DND-41 (cell line): ENCODE measurements at regions not wholly inside any gene's neighbourhood (a gene's known extent, or its start where the extent isn't known, plus 50 kb on each side); places are given as distances from the start of the nearest gene placed in this dataset.

Experiments
- ATAC-seq: fragments of 200-7000 bp; cut with Tn5 transposase; 3 replicates; pipeline ENCODE4 v1.9.1; 2021; ENCODE audit warnings: low read depth; ENCODE audit not compliant: insufficient read depth
- DNase-seq: peaks from one replicate; pipeline ENCODE4 v3.0.0-alpha.2; 2020
- H2AFZ ChIP-seq: 2 replicates; pipeline ENCODE4 v1.6.0; 2012; ENCODE audit warnings: low read depth, low read length
- H3K27ac ChIP-seq: 2 replicates; pipeline ENCODE4 v1.5.1; 2012; ENCODE audit warnings: low read length, inconsistent platforms
- H3K27me3 ChIP-seq: fragments of 200-600 bp; sonication (generic); 2 replicates; pipeline ENCODE4 v1.6.0; 2012; ENCODE audit warnings: low read length, mild to moderate bottlenecking, inconsistent platforms; ENCODE audit not compliant: insufficient read depth, poor library complexity
- H3K36me3 ChIP-seq: 2 replicates; pipeline ENCODE4 v1.5.1; 2012; ENCODE audit warnings: low read length, inconsistent platforms; ENCODE audit not compliant: insufficient read depth
- H3K4me1 ChIP-seq: 2 replicates; pipeline ENCODE4 v1.5.1; 2012; ENCODE audit warnings: mild to moderate bottlenecking, low read length; ENCODE audit not compliant: insufficient read depth
- H3K4me2 ChIP-seq: 2 replicates; pipeline ENCODE4 v1.6.0; 2012; ENCODE audit warnings: mild to moderate bottlenecking, moderate library complexity, low read length, inconsistent platforms; ENCODE audit not compliant: insufficient read depth
- H3K4me3 ChIP-seq, 2 experiments: fragments of 200-600 bp in 1 of 2; shearing (Covaris generic) in 1 of 2; 2 replicates each; pipeline ENCODE4 v1.5.1; 2012 to 2016; ENCODE audit warnings: inconsistent platforms in 2 of 2, low read length in 2 of 2, mild to moderate bottlenecking in 2 of 2, low read depth in 1 of 2, moderate library complexity in 1 of 2
- H3K79me2 ChIP-seq: 2 replicates; pipeline ENCODE4 v1.6.0; 2012; ENCODE audit warnings: low read length, inconsistent platforms; ENCODE audit not compliant: insufficient read depth
- H3K9ac ChIP-seq: 2 replicates; pipeline ENCODE4 v1.6.0; 2012; ENCODE audit warnings: low read depth, mild to moderate bottlenecking, inconsistent platforms, low read length, moderate library complexity
- H3K9me3 ChIP-seq: 2 replicates; pipeline ENCODE4 v1.5.1; 2012; ENCODE audit warnings: low read length, moderate library complexity, mild to moderate bottlenecking, inconsistent platforms; ENCODE audit not compliant: insufficient read depth, severe bottlenecking
- H4K20me1 ChIP-seq: 2 replicates; pipeline ENCODE4 v1.6.0; 2012; ENCODE audit warnings: low read length; ENCODE audit not compliant: insufficient read depth
- CTCF ChIP-seq: IDR thresholded peaks from 2 replicates; pipeline ENCODE4 v1.5.1; 2012; ENCODE audit warnings: borderline replicate concordance, low read length, moderate library complexity, mild to moderate bottlenecking; ENCODE audit not compliant: poor library complexity, severe bottlenecking; ENCODE audit errors: extremely low read depth
- EZH2 ChIP-seq: IDR thresholded peaks from 3 replicates; pipeline ENCODE4 v1.6.1; 2012; ENCODE audit warnings: borderline replicate concordance, low read depth, mild to moderate bottlenecking, moderate library complexity, low read length, inconsistent platforms; ENCODE audit not compliant: severe bottlenecking

DNA sequence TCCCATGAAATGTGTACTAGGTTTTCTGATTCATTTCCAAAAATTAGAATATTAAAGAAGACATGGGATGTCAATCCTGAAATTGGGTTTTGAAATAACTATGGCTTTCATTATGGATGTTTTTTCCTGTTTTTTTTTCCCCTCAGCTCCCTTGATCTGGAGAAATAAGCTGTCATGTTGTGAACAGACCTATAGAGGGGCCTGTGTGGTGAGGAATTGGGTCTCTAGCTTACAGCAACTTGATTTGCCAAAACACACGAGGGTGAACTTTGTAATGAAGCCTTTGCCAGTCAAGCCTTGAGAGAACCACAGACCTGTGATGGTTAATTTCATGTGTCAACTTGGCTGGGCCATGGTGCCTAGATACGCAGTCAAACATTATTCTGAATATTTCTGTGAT is 2413.6 kb downstream of the PCDH7 start:
- Histone ChIP-seq H4K20me1 (no peaks in the 10 kb centered on the region), H3K36me3 (no peaks in the 10 kb centered on the region), H3K4me1 (no peaks in the 10 kb centered on the region), H3K27me3 (no peaks in the 10 kb centered on the region), H3K27ac (no peak overlapping the region), H3K9me3 (no peaks in the 10 kb centered on the region), H3K79me2 (no peaks in the 10 kb centered on the region), H3K4me3 (no peak overlapping the region), H3K4me2 (no peak overlapping the region), H3K9ac (no peak overlapping the region), H2AFZ (no peak overlapping the region)
- ATAC-seq = no peak
- no peak for TF ChIP-seq EZH2
- TF ChIP-seq CTCF = no peak
- DNase-seq = no peak

- Histone ChIP-seq H3K36me3 (no peaks in the 10 kb centered on the region), H3K4me1 (no peaks in the 10 kb centered on the region), H2AFZ (no peak overlapping the region), H3K27me3 (no peaks in the 10 kb centered on the region), H3K9ac (no peak overlapping the region), H4K20me1 (no peaks in the 10 kb centered on the region), H3K27ac (no peak overlapping the region), H3K9me3 (no peaks in the 10 kb centered on the region), H3K79me2 (no peaks in the 10 kb centered on the region), H3K4me3 (no peak overlapping the region), H3K4me2 (no peak overlapping the region)
- ATAC-seq = no peak
- no peak for DNase-seq
- TF ChIP-seq CTCF (no peak), EZH2 (no peak)
Observed at GRCh38 chr4:33134366-33134765, 2414.2 kb downstream of the PCDH7 start.

DNA sequence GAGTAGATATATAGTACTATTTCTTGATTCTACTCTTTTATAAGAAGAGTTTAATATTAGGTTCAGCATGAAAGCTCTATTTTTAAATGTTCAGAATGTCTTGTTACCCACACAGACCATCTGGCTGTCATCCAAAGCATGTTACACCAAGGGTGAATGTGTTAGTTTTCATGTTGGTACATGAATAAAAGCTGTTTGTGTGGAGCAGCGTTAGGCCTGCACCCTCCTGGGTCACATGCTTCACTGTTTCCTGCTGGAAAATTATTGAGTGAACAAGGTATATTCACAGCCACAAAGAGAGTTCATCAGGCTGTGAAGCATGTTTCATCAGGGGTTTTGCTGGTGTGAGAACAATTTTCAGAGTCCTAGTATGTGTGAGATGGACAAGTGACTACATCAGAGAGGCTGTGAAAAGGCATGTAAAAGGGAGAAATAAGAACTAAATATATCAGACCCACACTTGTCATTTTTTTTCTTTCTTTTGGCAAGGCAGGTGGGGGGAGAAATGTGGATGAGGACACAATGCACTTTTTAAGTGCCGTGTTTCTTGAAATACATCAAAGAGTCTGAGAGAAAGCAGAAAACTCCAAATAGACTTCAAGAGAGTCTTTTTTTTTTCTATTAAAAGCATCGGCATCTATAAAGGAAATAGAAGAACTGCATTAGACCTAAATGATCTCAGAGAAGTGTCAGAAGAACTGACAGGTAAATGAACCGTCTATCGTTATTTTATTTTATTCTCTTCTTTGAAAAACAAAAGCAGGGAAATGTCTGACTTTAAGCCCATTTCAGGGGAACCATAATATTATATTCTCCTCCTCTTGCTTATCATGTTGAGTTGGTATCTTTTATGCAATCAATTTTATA is 2429.7 kb downstream of the PCDH7 start:
- no peaks in the 10 kb centered on the region for H3K4me1 ChIP-seq

More for the DNA sequence above, 2429.7 kb downstream of the PCDH7 start:
- H2AFZ ChIP-seq = no peak overlapping the region
- H3K27ac ChIP-seq = no peak overlapping the region
- no peak overlapping the region for H3K4me2 ChIP-seq
- H3K9ac ChIP-seq = no peak overlapping the region
- H3K9me3 ChIP-seq = no peaks in the 10 kb centered on the region
- H3K36me3 ChIP-seq = no peaks in the 10 kb centered on the region
- H3K79me2 ChIP-seq = no peaks in the 10 kb centered on the region
- TF ChIP-seq EZH2 = no peak
- TF ChIP-seq CTCF = no peak
- no peak for DNase-seq
- H3K27me3 ChIP-seq = no peaks in the 10 kb centered on the region
- H3K4me3 ChIP-seq = no peak overlapping the region
- ATAC-seq = no peak
- H4K20me1 ChIP-seq = no peaks in the 10 kb centered on the region
